Calu3 (cell line): ENCODE measurements at regions not wholly inside any gene's neighbourhood (a gene's known extent, or its start where the extent isn't known, plus 50 kb on each side); places are given as distances from the start of the nearest gene placed in this dataset.

Experiments
- BruUV-seq: library from RNA; stranded (reverse); fragments of 400-500 nt; replicated peaks from 2 replicates; lab custom pipeline; 2021; lab: Mats Ljungman, UMichigan
- CTCF ChIA-PET: fragments of 300-600 bp; sonication (Branson Sonifier 250); formaldehyde crosslinking; loops from one replicate; lab custom pipeline; 2022; ENCODE audit warnings: antibody characterized with exemption; lab: Charles Lee
- DNase-seq: peaks from one replicate; pipeline ENCODE4 v3.0.0; 2022
- H3K27ac Mint-ChIP-seq: one replicate; pipeline ENCODE4 v1.8.0; 2022; ENCODE audit warnings: mixed read lengths; ENCODE audit not compliant: unreplicated experiment
- H3K27me3 Mint-ChIP-seq: one replicate; pipeline ENCODE4 v1.8.0; 2022; ENCODE audit warnings: mixed read lengths; ENCODE audit not compliant: unreplicated experiment
- H3K36me3 Mint-ChIP-seq: one replicate; pipeline ENCODE4 v1.8.0; 2022; ENCODE audit warnings: mild to moderate bottlenecking, moderate library complexity, mixed read lengths; ENCODE audit not compliant: insufficient read depth, unreplicated experiment
- H3K4me1 Mint-ChIP-seq: one replicate; pipeline ENCODE4 v1.8.0; 2022; ENCODE audit warnings: mild to moderate bottlenecking, low read depth, mixed read lengths; ENCODE audit not compliant: unreplicated experiment
- H3K4me3 Mint-ChIP-seq: one replicate; pipeline ENCODE4 v1.8.0; 2022; ENCODE audit warnings: mild to moderate bottlenecking, low read depth, moderate library complexity, mixed read lengths; ENCODE audit not compliant: unreplicated experiment
- H3K9me3 Mint-ChIP-seq: one replicate; pipeline ENCODE4 v1.8.0; 2022; ENCODE audit warnings: low read depth, mixed read lengths; ENCODE audit not compliant: unreplicated experiment
- intact Hi-C: fragments of 100-400 bp; cut with micrococcal nuclease; formaldehyde crosslinking; loops from one replicate; pipeline ENCODE4 v1.10.0; 2022; ENCODE audit not compliant: unreplicated experiment
- TF ChIP-seq, protein P1 (sequence below): fragments of 200-600 bp; IDR thresholded peaks from one replicate; pipeline ENCODE4 v1.8.0; 2022; ENCODE audit warnings: antibody characterized with exemption; ENCODE audit not compliant: unreplicated experiment

DNA sequence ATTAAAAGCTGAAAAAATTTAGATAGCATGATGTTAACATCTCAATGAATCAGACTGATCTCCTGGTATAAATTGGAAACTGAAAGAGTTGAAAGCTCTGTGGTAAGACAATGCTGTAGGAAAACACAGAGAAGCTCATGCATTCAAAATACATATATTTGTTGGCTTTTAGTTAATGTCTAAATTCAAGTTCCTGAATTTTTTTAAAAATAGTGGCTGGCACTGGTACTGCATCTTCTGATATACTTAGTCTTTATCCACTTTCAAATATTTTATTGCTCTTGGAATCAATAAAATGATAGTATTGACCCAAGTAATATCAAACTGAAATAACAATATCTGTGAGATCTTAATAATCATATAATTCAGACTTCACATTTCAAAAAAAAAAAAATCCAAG lies 151.4 kb upstream of the FIGN start:
- CTCF ChIA-PET, result interaction anchor here (0.7 kb wide), 2 partner anchors 166 to 513 kb away, joined by 3 to 5 read pairs; no protein-coding TSS in a partner anchor
- no peak overlapping the region for H3K27ac Mint-ChIP-seq
- no TSS peak for BruUV-seq

DNA sequence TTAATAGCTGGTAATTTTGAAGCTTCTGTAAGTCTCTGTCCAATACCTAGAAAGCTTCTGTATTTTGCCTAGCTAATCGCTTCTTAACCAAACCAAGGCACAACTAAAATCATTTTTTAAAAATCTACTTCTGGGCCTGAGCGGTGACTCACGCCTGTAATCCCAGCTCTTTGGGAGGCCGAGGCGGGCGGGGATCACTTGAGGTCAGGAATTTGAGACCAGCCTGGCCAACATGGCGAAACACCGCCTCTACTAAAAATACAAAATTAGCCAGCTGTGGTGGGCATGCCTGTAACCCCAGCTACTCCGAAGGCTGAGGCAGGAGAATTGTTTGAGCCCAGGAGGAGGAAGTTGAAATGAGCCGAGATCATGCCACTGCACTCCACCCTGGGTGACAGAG lies 148.6 kb upstream of the FIGN start:
- BruUV-seq, result no TSS peak
- no peaks in the 10 kb centered on the region for H3K4me1 Mint-ChIP-seq
- CTCF ChIA-PET, result no interaction called here
- no peak for DNase-seq
- no peak overlapping the region for H3K4me3 Mint-ChIP-seq
- H3K27me3 Mint-ChIP-seq, result no peaks in the 10 kb centered on the region
- H3K27ac Mint-ChIP-seq, result no peak overlapping the region
- TF ChIP-seq, protein P1, sequence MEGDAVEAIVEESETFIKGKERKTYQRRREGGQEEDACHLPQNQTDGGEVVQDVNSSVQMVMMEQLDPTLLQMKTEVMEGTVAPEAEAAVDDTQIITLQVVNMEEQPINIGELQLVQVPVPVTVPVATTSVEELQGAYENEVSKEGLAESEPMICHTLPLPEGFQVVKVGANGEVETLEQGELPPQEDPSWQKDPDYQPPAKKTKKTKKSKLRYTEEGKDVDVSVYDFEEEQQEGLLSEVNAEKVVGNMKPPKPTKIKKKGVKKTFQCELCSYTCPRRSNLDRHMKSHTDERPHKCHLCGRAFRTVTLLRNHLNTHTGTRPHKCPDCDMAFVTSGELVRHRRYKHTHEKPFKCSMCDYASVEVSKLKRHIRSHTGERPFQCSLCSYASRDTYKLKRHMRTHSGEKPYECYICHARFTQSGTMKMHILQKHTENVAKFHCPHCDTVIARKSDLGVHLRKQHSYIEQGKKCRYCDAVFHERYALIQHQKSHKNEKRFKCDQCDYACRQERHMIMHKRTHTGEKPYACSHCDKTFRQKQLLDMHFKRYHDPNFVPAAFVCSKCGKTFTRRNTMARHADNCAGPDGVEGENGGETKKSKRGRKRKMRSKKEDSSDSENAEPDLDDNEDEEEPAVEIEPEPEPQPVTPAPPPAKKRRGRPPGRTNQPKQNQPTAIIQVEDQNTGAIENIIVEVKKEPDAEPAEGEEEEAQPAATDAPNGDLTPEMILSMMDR, result no peak
- intact Hi-C loops, result no loop called here
- H3K9me3 Mint-ChIP-seq, result no peaks in the 10 kb centered on the region
- H3K36me3 Mint-ChIP-seq, result no peaks in the 10 kb centered on the region

More for the DNA sequence above, 151.4 kb upstream of the FIGN start:
- H3K27me3 Mint-ChIP-seq, result no peaks in the 10 kb centered on the region
- no peaks in the 10 kb centered on the region for H3K4me1 Mint-ChIP-seq
- no peaks in the 10 kb centered on the region for H3K36me3 Mint-ChIP-seq
- H3K4me3 Mint-ChIP-seq, result no peak overlapping the region
- TF ChIP-seq, protein P1, result peak; percentile 9
- DNase-seq, result no peak
- intact Hi-C loops, result no loop called here
- no peaks in the 10 kb centered on the region for H3K9me3 Mint-ChIP-seq

DNA sequence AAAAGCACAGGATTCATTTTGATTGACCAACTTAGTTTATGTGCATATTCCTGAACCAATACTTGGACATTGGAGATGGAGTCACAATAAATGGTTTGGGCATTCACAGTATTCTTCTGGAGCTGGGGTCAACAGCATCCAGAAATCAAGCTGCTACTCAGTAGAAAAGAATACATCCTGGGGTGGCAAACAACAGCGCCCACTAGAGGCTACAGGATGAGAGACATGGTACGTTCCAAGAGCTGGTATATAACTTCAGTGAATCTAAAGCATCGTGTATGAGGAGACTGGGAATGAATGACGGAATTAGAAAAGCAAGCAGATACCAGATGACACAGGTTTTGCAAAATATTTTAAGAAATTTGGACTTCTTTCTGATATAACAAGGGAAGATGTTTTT lies 142.9 kb upstream of the FIGN start:
- Mint-ChIP-seq H3K27me3 (no peaks in the 10 kb centered on the region), H3K36me3 (no peaks in the 10 kb centered on the region), H3K9me3 (no peaks in the 10 kb centered on the region), H3K4me1 (no peaks in the 10 kb centered on the region), H3K4me3 (no peak overlapping the region), H3K27ac (no peak overlapping the region)
- TF ChIP-seq, protein P1, result peak; percentile 51
- intact Hi-C loops, result loop anchor here (5.0 kb wide), 1 partner anchor 146 kb away; no protein-coding TSS in a partner anchor
- peak; percentile 28 for DNase-seq
- CTCF ChIA-PET, result interaction anchor here (1.0 to 1.1 kb wide), 3 partner anchors 146 to 196 kb away, joined by 3 to 4 read pairs (median 3); no protein-coding TSS in a partner anchor
- no TSS peak for BruUV-seq

DNA sequence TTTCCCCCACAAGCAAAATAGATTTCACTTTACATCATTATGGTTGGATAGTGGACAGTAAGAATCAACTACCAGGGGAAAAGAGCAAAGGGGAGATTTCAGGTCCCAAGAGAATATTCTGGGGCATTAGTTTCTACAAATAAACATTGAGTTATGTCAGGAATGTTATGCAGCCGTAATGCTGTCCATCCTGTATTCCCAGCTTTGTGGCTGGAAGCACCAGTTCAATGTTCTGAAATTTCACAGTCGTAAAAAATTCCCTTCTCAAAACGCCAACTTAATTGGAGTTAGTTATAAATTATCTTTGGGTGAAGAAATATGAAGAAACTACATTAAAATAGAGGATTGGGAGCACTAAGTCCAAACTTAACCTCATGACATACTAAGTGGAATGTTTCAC lies 141.5 kb upstream of the FIGN start:
- Mint-ChIP-seq H3K4me3 (no peak overlapping the region), H3K4me1 (no peaks in the 10 kb centered on the region), H3K27ac (no peak overlapping the region), H3K36me3 (no peaks in the 10 kb centered on the region), H3K27me3 (no peaks in the 10 kb centered on the region), H3K9me3 (no peaks in the 10 kb centered on the region)
- peak; percentile 38 for DNase-seq
- CTCF ChIA-PET, result no interaction called here
- no TSS peak for BruUV-seq
- TF ChIP-seq, protein P1, result no peak
- intact Hi-C loops, result loop anchor here (5.0 kb wide), 1 partner anchor 145 kb away; no protein-coding TSS in a partner anchor
